ENCODE measurements at regions not wholly inside any gene's neighbourhood (a gene's known extent, or its start where the extent isn't known, plus 50 kb on each side); places are given as distances from the start of the nearest gene placed in this dataset.

DNA sequence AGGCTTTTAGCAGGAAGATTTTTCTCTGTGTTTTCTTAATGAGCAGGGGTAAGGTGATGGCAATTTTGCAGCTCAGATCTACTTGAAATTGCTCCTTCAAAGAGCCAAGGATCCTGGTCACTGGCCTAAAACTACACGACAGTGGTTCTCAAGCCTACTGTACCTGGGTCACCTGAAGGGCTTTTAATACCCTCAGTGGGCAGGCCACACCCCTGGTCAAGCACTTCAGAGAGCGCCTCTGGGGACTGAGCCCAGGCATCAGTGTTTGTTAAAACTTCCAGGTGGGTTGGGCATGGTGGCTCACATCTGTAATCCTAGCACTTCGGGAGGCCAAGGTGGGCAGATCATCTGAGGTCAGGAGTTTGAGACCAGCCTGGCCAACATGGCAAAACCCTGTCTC is 158.4 kb downstream of the FAM43A start:
- TF ChIP-seq JDP2 (CRISPR knock-in tag; IDR thresholded peaks at IDR 0.05; ENCODE audit: borderline replicate concordance) (no peak), EZH2 (conservative IDR thresholded peaks at IDR 0.05; ENCODE audit: low read depth, low read length) (no peak), CEBPB (IDR thresholded peaks at IDR 0.05; ENCODE audit: borderline replicate concordance, low read depth, low read length) (no peak), ZNF274 (CRISPR knock-in tag; IDR thresholded peaks at IDR 0.05) (no peak), MIXL1 (CRISPR knock-in tag; IDR thresholded peaks at IDR 0.05) (no peak), SNRNP70 (IDR thresholded peaks at IDR 0.05; ENCODE audit: low read depth, low read length) (no peak), KDM5B (CRISPR knock-in tag; IDR thresholded peaks at IDR 0.05; ENCODE audit: borderline replicate concordance) (no peak), SALL2 (CRISPR knock-in tag; IDR thresholded peaks at IDR 0.05) (no peak), TARDBP (CRISPR knock-in tag; IDR thresholded peaks at IDR 0.05) (no peak)
- TF ChIP-seq, protein P1, sequence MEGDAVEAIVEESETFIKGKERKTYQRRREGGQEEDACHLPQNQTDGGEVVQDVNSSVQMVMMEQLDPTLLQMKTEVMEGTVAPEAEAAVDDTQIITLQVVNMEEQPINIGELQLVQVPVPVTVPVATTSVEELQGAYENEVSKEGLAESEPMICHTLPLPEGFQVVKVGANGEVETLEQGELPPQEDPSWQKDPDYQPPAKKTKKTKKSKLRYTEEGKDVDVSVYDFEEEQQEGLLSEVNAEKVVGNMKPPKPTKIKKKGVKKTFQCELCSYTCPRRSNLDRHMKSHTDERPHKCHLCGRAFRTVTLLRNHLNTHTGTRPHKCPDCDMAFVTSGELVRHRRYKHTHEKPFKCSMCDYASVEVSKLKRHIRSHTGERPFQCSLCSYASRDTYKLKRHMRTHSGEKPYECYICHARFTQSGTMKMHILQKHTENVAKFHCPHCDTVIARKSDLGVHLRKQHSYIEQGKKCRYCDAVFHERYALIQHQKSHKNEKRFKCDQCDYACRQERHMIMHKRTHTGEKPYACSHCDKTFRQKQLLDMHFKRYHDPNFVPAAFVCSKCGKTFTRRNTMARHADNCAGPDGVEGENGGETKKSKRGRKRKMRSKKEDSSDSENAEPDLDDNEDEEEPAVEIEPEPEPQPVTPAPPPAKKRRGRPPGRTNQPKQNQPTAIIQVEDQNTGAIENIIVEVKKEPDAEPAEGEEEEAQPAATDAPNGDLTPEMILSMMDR (CRISPR knock-in tag; IDR thresholded peaks at IDR 0.05), result no peak
- TF ChIP-seq, protein P2, sequence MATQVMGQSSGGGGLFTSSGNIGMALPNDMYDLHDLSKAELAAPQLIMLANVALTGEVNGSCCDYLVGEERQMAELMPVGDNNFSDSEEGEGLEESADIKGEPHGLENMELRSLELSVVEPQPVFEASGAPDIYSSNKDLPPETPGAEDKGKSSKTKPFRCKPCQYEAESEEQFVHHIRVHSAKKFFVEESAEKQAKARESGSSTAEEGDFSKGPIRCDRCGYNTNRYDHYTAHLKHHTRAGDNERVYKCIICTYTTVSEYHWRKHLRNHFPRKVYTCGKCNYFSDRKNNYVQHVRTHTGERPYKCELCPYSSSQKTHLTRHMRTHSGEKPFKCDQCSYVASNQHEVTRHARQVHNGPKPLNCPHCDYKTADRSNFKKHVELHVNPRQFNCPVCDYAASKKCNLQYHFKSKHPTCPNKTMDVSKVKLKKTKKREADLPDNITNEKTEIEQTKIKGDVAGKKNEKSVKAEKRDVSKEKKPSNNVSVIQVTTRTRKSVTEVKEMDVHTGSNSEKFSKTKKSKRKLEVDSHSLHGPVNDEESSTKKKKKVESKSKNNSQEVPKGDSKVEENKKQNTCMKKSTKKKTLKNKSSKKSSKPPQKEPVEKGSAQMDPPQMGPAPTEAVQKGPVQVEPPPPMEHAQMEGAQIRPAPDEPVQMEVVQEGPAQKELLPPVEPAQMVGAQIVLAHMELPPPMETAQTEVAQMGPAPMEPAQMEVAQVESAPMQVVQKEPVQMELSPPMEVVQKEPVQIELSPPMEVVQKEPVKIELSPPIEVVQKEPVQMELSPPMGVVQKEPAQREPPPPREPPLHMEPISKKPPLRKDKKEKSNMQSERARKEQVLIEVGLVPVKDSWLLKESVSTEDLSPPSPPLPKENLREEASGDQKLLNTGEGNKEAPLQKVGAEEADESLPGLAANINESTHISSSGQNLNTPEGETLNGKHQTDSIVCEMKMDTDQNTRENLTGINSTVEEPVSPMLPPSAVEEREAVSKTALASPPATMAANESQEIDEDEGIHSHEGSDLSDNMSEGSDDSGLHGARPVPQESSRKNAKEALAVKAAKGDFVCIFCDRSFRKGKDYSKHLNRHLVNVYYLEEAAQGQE (IDR thresholded peaks at IDR 0.05; ENCODE audit: borderline replicate concordance in 1 of 2, low read depth in 1 of 2, low read length in 2 of 2), result no peak
